HG03103 (cell line): ENCODE measurements at regions not wholly inside any gene's neighbourhood (a gene's known extent, or its start where the extent isn't known, plus 50 kb on each side); places are given as distances from the start of the nearest gene placed in this dataset.

ENCODE experiments used
- ATAC-seq: cut with Tn5 transposase; IDR thresholded peaks from one replicate; pipeline ENCODE4 v1.9.1; 2021; ENCODE audit warnings: low read depth; ENCODE audit not compliant: unreplicated experiment

- no peak for ATAC-seq
These were observed 134.3 kb upstream of the PPARGC1A start for GRCh38 chr4:24024157-24024556.

- no peak for ATAC-seq
These were observed 125.9 kb upstream of the PPARGC1A start for GRCh38 chr4:24015782-24016181.

DNA sequence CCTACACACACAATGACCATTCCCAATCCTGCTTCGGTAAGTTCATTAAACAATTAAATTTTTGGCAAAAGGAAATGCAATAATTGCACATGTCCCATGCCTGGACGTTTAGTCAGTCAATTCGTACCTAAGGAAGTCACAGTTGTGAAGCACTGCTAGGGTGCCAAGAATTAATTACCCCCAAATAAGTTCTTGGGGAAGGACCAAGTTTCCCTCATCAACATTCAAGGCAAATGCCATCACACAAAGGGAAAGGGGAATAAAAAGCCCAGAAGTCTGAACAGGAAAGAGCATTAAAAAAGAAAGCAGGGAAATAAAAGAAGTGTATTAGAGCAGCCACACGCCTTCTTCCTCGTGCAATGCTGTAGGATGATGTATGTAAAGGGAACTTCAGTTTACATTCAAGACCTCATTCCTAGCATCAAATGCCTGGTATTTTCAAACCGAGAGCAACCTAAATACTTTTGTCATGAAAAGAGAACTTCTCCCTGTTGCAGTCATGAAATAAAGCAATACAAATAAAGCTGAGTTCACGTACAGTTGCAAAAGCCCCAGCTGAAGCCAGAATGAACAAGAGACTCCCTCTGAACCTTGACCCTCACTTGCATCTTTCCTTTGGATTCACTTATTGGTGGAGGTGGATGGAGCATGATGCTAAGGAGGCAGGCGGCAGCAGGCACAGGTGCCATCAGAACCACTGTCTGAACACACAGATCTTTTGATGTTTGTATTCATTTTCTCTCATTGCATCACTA, 124.0 kb upstream of the PPARGC1A start:
- ATAC-seq = no peak

GRCh38 chr4:24010994-24011393, 121.1 kb upstream of the PPARGC1A start:
- no peak for ATAC-seq

DNA sequence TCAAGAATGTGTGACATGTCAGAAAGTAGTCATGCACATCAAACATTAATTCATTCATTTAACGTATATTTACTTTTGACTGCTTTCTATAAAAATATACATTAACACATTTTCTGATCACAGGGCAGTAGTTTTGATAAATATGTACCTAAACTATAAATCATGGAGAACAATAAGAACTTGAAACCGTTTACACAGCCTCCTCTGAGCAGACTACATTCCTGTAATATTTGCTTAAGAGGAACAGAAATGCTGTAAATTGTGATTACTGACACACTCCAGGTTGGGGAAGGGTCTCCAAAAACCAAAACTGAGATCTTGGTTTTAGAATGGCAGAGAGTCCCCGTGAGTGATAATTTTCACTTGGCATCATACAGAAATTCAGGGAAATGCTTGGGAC, 120.7 kb upstream of the PPARGC1A start:
- ATAC-seq = no peak

DNA sequence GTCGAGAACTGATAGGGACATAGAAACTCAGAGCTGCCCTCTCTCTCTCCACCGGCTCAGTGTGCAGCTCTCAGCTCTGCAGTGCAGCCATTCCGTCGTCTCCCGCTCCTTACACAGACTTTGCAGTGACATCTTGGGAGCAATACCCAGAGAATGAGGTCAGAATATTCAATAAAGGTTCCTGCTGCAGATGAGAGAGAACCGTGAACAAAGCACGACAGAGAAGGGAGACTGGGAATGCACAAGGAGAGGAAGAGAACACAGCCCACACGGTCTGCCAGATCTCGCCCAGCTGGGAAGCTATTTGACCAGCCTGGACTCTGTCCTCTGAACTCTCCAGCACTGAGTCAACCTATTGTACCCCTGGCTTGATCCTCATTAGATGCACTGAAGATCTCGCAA, 118.0 kb upstream of the PPARGC1A start:
- ATAC-seq = no peak

- no peak for ATAC-seq
These were observed 116.4 kb upstream of the PPARGC1A start for GRCh38 chr4:24006269-24006668.

DNA sequence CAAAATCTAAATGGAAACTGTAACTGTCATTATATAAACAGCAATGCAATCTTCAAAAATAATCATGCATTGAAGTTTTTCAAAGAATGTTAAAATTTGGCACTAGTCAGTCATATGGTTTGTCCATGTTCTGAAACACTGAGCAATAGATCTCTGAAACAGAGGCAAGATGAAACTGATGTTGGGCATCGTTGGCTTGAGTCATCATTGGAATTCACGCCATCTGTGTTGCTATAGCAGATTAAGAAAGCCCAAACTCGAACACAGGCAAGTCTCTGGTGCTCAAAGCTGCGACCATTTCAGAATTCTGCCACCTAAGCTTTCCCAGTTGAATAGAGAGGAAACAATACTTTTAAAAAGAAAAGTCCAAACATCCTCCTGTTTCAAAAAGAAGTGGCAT, 114.1 kb upstream of the PPARGC1A start:
- ATAC-seq = no peak

GRCh38 chr4:24003496-24003895, 113.6 kb upstream of the PPARGC1A start:
- ATAC-seq = no peak

DNA sequence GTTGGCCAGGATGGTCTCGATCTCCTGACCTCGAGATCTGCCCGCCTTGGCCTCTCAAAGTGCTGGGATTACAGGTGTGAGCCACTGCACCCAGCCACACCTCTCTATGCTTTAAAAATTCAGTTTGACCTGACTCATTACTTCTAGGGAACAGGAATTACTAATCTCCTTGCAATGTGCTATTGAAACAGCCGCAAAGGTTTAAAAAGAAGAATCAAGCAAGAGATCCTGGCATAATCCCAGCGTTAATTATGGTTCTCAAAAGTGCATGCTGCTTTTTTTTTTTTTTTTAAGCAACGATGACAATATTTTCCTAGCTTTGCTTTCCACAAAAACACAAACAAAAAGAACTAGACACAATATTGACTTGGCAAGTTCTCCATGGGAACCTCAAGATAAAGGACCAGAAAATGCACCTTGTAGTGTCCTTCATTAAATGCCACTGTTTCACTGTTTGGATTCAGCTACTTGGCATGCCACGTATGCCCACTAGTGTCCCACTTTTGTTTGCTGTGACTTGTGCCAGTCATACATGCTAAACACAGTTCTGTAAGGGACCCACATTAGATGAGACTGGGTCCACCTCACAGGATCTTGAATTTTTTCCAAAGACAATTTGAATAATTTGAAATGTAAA, 112.6 kb upstream of the PPARGC1A start:
- ATAC-seq = no peak

GRCh38 chr4:24001486-24002329, 111.9 kb upstream of the PPARGC1A start:
- ATAC-seq = no peak

DNA sequence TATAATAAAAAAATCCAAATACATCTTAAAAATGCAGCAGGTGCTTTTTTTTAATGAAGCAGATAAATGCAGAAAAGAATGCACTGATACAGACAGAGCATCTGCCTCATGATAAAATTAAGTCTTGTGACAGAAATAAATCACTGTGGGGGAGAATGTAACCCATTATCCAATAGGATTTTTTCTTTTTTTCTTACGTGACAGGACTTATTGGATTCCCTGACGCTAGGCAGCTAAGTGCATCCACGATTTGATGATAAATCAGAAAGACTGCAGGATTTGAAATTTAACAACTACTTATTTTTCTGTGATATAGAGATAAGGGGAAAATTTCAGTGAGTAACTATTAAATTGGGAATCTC, 110.6 kb upstream of the PPARGC1A start:
- no peak for ATAC-seq

- no peak for ATAC-seq
These were observed 110.0 kb upstream of the PPARGC1A start for GRCh38 chr4:23999714-24000469.

GRCh38 chr4:23993373-23993772, 103.5 kb upstream of the PPARGC1A start:
- ATAC-seq = no peak

GRCh38 chr4:23991444-23991843, 101.6 kb upstream of the PPARGC1A start:
- no peak for ATAC-seq

DNA sequence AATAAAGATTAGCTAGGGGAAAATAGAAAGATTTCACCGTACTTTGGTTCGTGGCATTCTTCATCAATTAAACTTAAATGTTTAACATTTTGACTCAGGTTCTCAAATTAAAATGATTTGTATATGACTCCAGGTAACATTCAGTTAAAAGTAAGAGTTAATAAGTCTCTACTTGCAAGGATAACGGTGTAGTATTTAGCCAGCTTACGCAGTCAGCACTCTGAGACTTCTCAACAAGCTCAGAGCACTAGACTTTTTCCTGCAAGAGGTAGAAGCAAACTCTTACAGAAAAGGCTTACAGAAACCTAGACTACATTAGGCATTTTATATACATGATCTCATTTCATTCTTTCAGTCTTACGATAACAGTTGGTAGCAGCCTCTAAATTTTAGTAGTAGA, 96.4 kb upstream of the PPARGC1A start:
- no peak for ATAC-seq

GRCh38 chr4:23981328-23981727, 91.5 kb upstream of the PPARGC1A start:
- ATAC-seq = no peak

GRCh38 chr4:23979534-23979933, 89.7 kb upstream of the PPARGC1A start:
- no peak for ATAC-seq

DNA sequence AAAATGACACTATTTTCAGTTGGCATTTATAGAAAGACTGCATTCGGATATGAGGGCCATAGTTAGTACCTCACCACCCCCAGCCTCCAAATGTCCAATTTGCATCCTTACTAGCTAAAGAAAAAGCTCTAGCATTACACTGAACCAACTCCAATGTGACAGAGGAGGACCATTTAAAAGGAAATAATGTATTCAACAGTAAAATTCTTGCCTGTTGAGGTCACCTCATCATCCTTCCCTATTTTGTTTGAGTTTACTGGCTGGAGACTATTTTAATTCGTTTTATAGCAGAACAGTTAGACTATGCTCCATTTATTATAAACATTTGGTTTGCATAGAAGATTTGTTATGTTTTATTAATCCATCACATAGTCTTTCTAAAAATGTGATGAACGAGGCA, 88.2 kb upstream of the PPARGC1A start:
- no peak for ATAC-seq

- no peak for ATAC-seq
These were observed 86.6 kb upstream of the PPARGC1A start for GRCh38 chr4:23976423-23976822.

DNA sequence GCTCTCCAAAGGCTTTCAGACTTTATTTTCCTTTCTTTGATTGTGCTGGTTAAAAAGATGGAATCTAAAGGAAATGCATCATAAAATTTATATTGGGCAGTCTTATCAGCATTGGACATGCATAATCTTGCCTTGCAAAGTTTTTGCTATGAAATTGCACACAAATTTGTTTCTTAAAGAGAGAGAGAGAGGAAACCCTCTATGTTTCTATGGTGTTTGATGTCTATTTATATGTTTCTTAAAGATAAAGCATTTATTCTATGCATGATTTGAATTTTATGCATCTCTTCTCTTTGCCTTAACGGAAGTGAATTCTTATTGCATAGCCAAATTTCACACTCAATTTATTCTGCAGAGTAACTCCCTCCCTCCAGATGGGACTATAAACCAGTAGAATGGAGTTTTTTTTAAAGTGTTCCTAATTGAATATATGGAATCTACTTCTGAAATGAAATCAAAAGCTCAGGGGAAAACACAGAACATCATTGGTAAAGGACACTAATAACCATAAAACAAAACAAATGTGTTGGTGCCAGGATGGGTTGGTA, 83.5 kb upstream of the PPARGC1A start:
- no peak for ATAC-seq
